Endothelial cell of umbilical vein (primary cell): ENCODE measurements at regions not wholly inside any gene's neighbourhood (a gene's known extent, or its start where the extent isn't known, plus 50 kb on each side); places are given as distances from the start of the nearest gene placed in this dataset.

Experiments used
- BruUV-seq: library from RNA; stranded (reverse); fragments of 400-500 nt; replicated peaks from 2 replicates; lab custom pipeline; 2021; lab: Mats Ljungman, UMichigan
- CTCF ChIA-PET: fragments of 300-600, 350-600 bp; sonication (Branson Sonifier 250); formaldehyde crosslinking; loops from one replicate; lab custom pipeline; 2021; ENCODE audit warnings: antibody characterized with exemption, inconsistent platforms; lab: Charles Lee
- POLR2A ChIA-PET: fragments of 300-600, 350-600 bp; sonication (Branson Sonifier 250); formaldehyde crosslinking; loops from one replicate; lab custom pipeline; 2021; ENCODE audit warnings: antibody characterized with exemption, inconsistent platforms; lab: Charles Lee
- DNase-seq: peaks from one replicate; pipeline ENCODE4 v3.0.0-alpha.2; 2011; ENCODE audit warnings: low read depth, low spot score
- FAIRE-seq: peaks from 2 replicates; lab custom pipeline; 2011; peaks lifted over from hg19 to GRCh38; lab: Jason Lieb, UNC
- H2AFZ ChIP-seq: 2 replicates; pipeline ENCODE4 v1.6.0; 2012; ENCODE audit warnings: low read depth, low read length, control low read depth, inconsistent platforms
- H3K27ac ChIP-seq: 2 replicates; pipeline ENCODE4 v1.5.1; 2011; ENCODE audit warnings: low read depth, mild to moderate bottlenecking, control low read depth, low read length, moderate library complexity; ENCODE audit not compliant: insufficient read depth
- H3K27me3 ChIP-seq, 2 experiments: 2 replicates each; pipeline versions ENCODE4 v1.6.0 to v1.6.1; 2011; ENCODE audit warnings: low read length in 2 of 2, mixed read lengths in 1 of 2; ENCODE audit not compliant: control insufficient read depth in 2 of 2, insufficient read depth in 2 of 2
- H3K36me3 ChIP-seq, 2 experiments: 2 replicates in 1 of 2; 3 replicates in 1 of 2; pipeline ENCODE4 v1.5.1; 2011; ENCODE audit warnings: low read length in 2 of 2, mild to moderate bottlenecking in 1 of 2, moderate library complexity in 1 of 2; ENCODE audit not compliant: control insufficient read depth in 2 of 2, insufficient read depth in 2 of 2; ENCODE audit errors: extremely low read depth in 1 of 2
- H3K4me1 ChIP-seq: 3 replicates; pipeline ENCODE4 v1.5.1; 2011; ENCODE audit warnings: mild to moderate bottlenecking, low read length; ENCODE audit not compliant: control insufficient read depth, insufficient read depth; ENCODE audit errors: extremely low read depth
- H3K4me2 ChIP-seq: 2 replicates; pipeline ENCODE4 v1.6.1; 2011; ENCODE audit warnings: low read length, control low read depth, mixed read lengths; ENCODE audit not compliant: insufficient read depth
- H3K4me3 ChIP-seq, 3 experiments: fragments of 200-600 bp in 1 of 3; sonication (generic), shearing (Covaris generic) in 1 of 3; replicated peaks in 1 of 3; 2 replicates each; pipeline ENCODE4 v1.5.1; 2011 to 2016; ENCODE audit warnings: control low read depth in 3 of 3, low read length in 3 of 3, mild to moderate bottlenecking in 2 of 3, inconsistent platforms in 1 of 3, low read depth in 1 of 3, moderate library complexity in 1 of 3; ENCODE audit not compliant: insufficient read depth in 1 of 3
- H3K79me2 ChIP-seq: 2 replicates; pipeline ENCODE4 v1.6.0; 2012; ENCODE audit warnings: low read length, inconsistent platforms; ENCODE audit not compliant: control insufficient read depth, insufficient read depth
- H3K9ac ChIP-seq: replicated peaks from 2 replicates; pipeline ENCODE3; 2011; ENCODE audit warnings: low read length, control low read depth; ENCODE audit not compliant: insufficient read depth; ENCODE audit errors: extremely low read depth
- H3K9me1 ChIP-seq: replicated peaks from 3 replicates; pipeline ENCODE4 v1.6.0; 2011; ENCODE audit warnings: mild to moderate bottlenecking, low read length; ENCODE audit not compliant: control insufficient read depth, insufficient read depth; ENCODE audit errors: extremely low read depth
- H3K9me3 ChIP-seq: replicated peaks from 2 replicates; pipeline ENCODE4 v1.5.1; 2012; ENCODE audit warnings: low read length, inconsistent platforms; ENCODE audit not compliant: control insufficient read depth, insufficient read depth
- H4K20me1 ChIP-seq: replicated peaks from 2 replicates; pipeline ENCODE3; 2011; ENCODE audit warnings: mild to moderate bottlenecking, low read length; ENCODE audit not compliant: control insufficient read depth, insufficient read depth; ENCODE audit errors: extremely low read depth
- CTCF ChIP-seq, 2 donors: IDR thresholded peaks; 1 replicate in 1 of 2; 2 replicates in 1 of 2; pipeline ENCODE4 v1.5.1; 2011; ENCODE audit warnings: low read length in 2 of 2, mild to moderate bottlenecking in 2 of 2, moderate library complexity in 2 of 2, control low read depth in 1 of 2, inconsistent platforms in 1 of 2, low read depth in 1 of 2; ENCODE audit not compliant: insufficient read depth in 1 of 2; ENCODE audit errors: extremely low read depth in 1 of 2
- EZH2 ChIP-seq: IDR thresholded peaks from 2 replicates; pipeline ENCODE4 v1.6.1; 2012; ENCODE audit warnings: borderline replicate concordance, low read depth, mild to moderate bottlenecking, moderate library complexity, low read length, inconsistent platforms; ENCODE audit not compliant: severe bottlenecking
- FOS ChIP-seq: IDR thresholded peaks from 2 replicates; pipeline ENCODE4 v1.6.1; 2011; ENCODE audit warnings: mild to moderate bottlenecking, low read length, moderate library complexity, borderline replicate concordance; ENCODE audit not compliant: insufficient read depth
- GATA2 ChIP-seq: IDR thresholded peaks from 2 replicates; pipeline ENCODE4 v1.7.0; 2011; ENCODE audit warnings: low read depth, mild to moderate bottlenecking, moderate library complexity, mixed read lengths, low read length; ENCODE audit not compliant: insufficient read length, insufficient read depth
- JUN ChIP-seq: IDR thresholded peaks from 2 replicates; pipeline ENCODE4 v1.6.1; 2011; ENCODE audit warnings: borderline replicate concordance, low read depth; ENCODE audit not compliant: insufficient read length, insufficient read depth
- MYC ChIP-seq: IDR thresholded peaks from one replicate; pipeline ENCODE4 v1.6.1; 2011; ENCODE audit warnings: mild to moderate bottlenecking, low read depth, low read length
- POLR2A ChIP-seq: IDR thresholded peaks from 2 replicates; pipeline ENCODE4 v1.6.1; 2012; ENCODE audit warnings: low read depth, mild to moderate bottlenecking, control low read depth, low read length
- POLR2AphosphoS5 ChIP-seq: IDR thresholded peaks from 2 replicates; pipeline ENCODE4 v1.6.1; 2012; ENCODE audit warnings: low read depth, mild to moderate bottlenecking, control low read depth, low read length, moderate library complexity; ENCODE audit not compliant: insufficient read depth
- dilution Hi-C: fragments of 300-500 bp; cut with MboI; formaldehyde crosslinking; loops from one replicate; pipeline ENCODE4 v1.15.0; 2019; ENCODE audit warnings: low sequenced_read_pairs; ENCODE audit not compliant: extremely low pct_ligation_motif_present
- intact Hi-C: fragments of 100-400 bp; cut with micrococcal nuclease; formaldehyde crosslinking; loops from one replicate; pipeline ENCODE4 v1.10.0; 2022
- TF ChIP-seq, protein P1 (sequence below): IDR thresholded peaks from 2 replicates; pipeline ENCODE4 v1.6.1; 2011; ENCODE audit not compliant: insufficient read depth, insufficient read length

GRCh38 chr12:95418142-95418541 lies 55.8 kb upstream of the METAP2 start:
- no peak for DNase-seq

More at GRCh38 chr12:95418142-95418541, 55.8 kb upstream of the METAP2 start:
- H3K4me1 ChIP-seq, result no peaks in the 10 kb centered on the region
- H3K27ac ChIP-seq, result no peak overlapping the region
- H3K9me1 ChIP-seq, result no peaks in the 10 kb centered on the region
- no peaks in the 10 kb centered on the region for H3K79me2 ChIP-seq
- ChIA-PET CTCF (no interaction called here), POLR2A (no interaction called here)
- H3K4me3 ChIP-seq, result no peak overlapping the region
- H3K27me3 ChIP-seq, result peaks cover 0 to 2% of the 10 kb centered on the region in 2 experiments
- H2AFZ ChIP-seq, result no peak overlapping the region
- no peaks in the 10 kb centered on the region for H3K9me3 ChIP-seq
- dilution Hi-C loops (no loop called here), intact Hi-C loops (no loop called here)
- no peaks in the 10 kb centered on the region for H4K20me1 ChIP-seq
- no peak for FAIRE-seq
- H3K36me3 ChIP-seq, result no peaks in the 10 kb centered on the region
- no peak overlapping the region for H3K4me2 ChIP-seq
- BruUV-seq, result no TSS peak
- TF ChIP-seq GATA2 (no peak), POLR2AphosphoS5 (no peak), EZH2 (no peak), POLR2A (no peak), FOS (no peak), JUN (no peak), MYC (no peak), CTCF (IDR thresholded peaks at IDR 0.05; ENCODE audit: extremely low read depth in 1 of 2, insufficient read depth in 1 of 2, low read depth in 1 of 2, low read length in 2 of 2) (no peak)
- TF ChIP-seq, protein P1, sequence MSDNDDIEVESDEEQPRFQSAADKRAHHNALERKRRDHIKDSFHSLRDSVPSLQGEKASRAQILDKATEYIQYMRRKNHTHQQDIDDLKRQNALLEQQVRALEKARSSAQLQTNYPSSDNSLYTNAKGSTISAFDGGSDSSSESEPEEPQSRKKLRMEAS, result no peak
- H3K9ac ChIP-seq, result no peak overlapping the region
